HEK293T (cell line): ENCODE measurements at regions not wholly inside any gene's neighbourhood (a gene's known extent, or its start where the extent isn't known, plus 50 kb on each side); places are given as distances from the start of the nearest gene placed in this dataset.

Experiments used
- CTBP1 ChIP-seq: fragments of 450-650 bp; IDR thresholded peaks from 2 replicates; pipeline ENCODE4 v1.6.1; 2016; ENCODE audit warnings: borderline replicate concordance
- FOXA1 ChIP-seq: fragments of 450-650 bp; IDR thresholded peaks from 2 replicates; pipeline ENCODE4 v1.6.1; 2016; ENCODE audit warnings: mild to moderate bottlenecking
- FOXK2 ChIP-seq: fragments of 450-650 bp; IDR thresholded peaks from 2 replicates; pipeline ENCODE4 v1.6.1; 2016; ENCODE audit warnings: mild to moderate bottlenecking
- FOXM1 ChIP-seq: fragments of 450-650 bp; IDR thresholded peaks from 2 replicates; pipeline ENCODE4 v1.6.1; 2017; ENCODE audit warnings: mild to moderate bottlenecking, borderline replicate concordance
- L3MBTL2 ChIP-seq: fragments of 450-650 bp; conservative IDR thresholded peaks from 2 replicates; pipeline ENCODE4 v1.6.1; 2016; ENCODE audit warnings: mild to moderate bottlenecking
- LEF1 ChIP-seq: fragments of 450-650 bp; IDR thresholded peaks from 2 replicates; pipeline ENCODE4 v1.6.1; 2017; ENCODE audit warnings: mild to moderate bottlenecking, borderline replicate concordance
- NFRKB ChIP-seq: fragments of 450-650 bp; IDR thresholded peaks from 2 replicates; pipeline ENCODE4 v1.6.1; 2016; ENCODE audit warnings: mild to moderate bottlenecking, moderate library complexity
- PKNOX1 ChIP-seq: fragments of 450-650 bp; IDR thresholded peaks from 2 replicates; pipeline ENCODE4 v1.6.1; 2016
- TARDBP ChIP-seq: fragments of 450-650 bp; IDR thresholded peaks from 2 replicates; pipeline ENCODE4 v1.6.1; 2016

DNA sequence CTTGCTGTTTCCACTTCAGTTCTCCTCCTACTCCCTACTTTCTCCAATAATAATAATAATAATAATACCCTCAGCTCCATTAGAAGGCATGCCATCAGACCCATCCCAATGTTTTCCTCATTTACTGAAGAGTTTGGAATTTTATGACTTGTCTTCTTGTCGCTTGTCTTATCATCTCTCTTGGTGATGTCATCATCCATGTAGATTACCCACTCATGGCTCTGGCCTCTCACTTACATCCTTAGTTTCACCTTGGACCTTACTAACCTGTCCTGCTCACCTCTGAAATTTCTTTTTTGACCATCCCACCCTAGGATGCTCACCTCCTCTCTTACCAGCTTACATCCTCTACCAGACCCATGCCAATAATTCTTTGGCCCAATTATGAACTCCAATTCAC lies 329.3 kb downstream of the ACTL7B start:
- TF ChIP-seq CTBP1 (no peak), L3MBTL2 (no peak), LEF1 (no peak), FOXM1 (no peak), FOXK2 (no peak), FOXA1 (no peak), PKNOX1 (no peak), TARDBP (no peak), NFRKB (no peak)
